Adipocyte (in vitro differentiated cells): ENCODE measurements at regions not wholly inside any gene's neighbourhood (a gene's known extent, or its start where the extent isn't known, plus 50 kb on each side); places are given as distances from the start of the nearest gene placed in this dataset.

ENCODE experiments used
- DNase-seq: peaks from one replicate; pipeline ENCODE4 v3.0.0-alpha.2; 2015; ENCODE audit warnings: low read depth
- H3K27me3 ChIP-seq: replicated peaks from 2 replicates; pipeline ENCODE4 v1.7.0; 2013; ENCODE audit warnings: mild to moderate bottlenecking, low read length, moderate library complexity; ENCODE audit not compliant: control insufficient read depth, insufficient read depth
- H3K36me3 ChIP-seq: 2 replicates; pipeline ENCODE4 v1.7.0; 2013; ENCODE audit warnings: low read length, mild to moderate bottlenecking, moderate library complexity; ENCODE audit not compliant: control insufficient read depth, insufficient read depth, severe bottlenecking
- H3K4me1 ChIP-seq: 2 replicates; pipeline ENCODE4 v1.7.0; 2013; ENCODE audit warnings: mild to moderate bottlenecking, low read length, moderate library complexity; ENCODE audit not compliant: control insufficient read depth, insufficient read depth
- H3K4me3 ChIP-seq: 2 replicates; pipeline ENCODE4 v1.7.0; 2013; ENCODE audit warnings: mild to moderate bottlenecking, low read length, moderate library complexity
- H3K9ac ChIP-seq: 2 replicates; pipeline ENCODE4 v1.7.0; 2013; ENCODE audit warnings: mild to moderate bottlenecking, low read length, moderate library complexity
- H3K9me3 ChIP-seq: 2 replicates; pipeline ENCODE4 v1.7.0; 2013; ENCODE audit warnings: mild to moderate bottlenecking, low read length, moderate library complexity; ENCODE audit not compliant: control insufficient read depth

GRCh38 chr2:67076239-67076624 is 320.9 kb upstream of the ETAA1 start:
- no peak overlapping the region for H3K9ac ChIP-seq
- H3K36me3 ChIP-seq = no peaks in the 10 kb centered on the region
- H3K9me3 ChIP-seq = peaks cover 8% of the 10 kb centered on the region
- no peak overlapping the region for H3K4me3 ChIP-seq
- H3K27me3 ChIP-seq = no peaks in the 10 kb centered on the region
- no peak for DNase-seq
- no peaks in the 10 kb centered on the region for H3K4me1 ChIP-seq

- no peak overlapping the region for H3K4me3 ChIP-seq
- H3K27me3 ChIP-seq = no peaks in the 10 kb centered on the region
- DNase-seq = no peak
- H3K9me3 ChIP-seq = peaks cover 8% of the 10 kb centered on the region
- H3K4me1 ChIP-seq = no peaks in the 10 kb centered on the region
- H3K9ac ChIP-seq = no peak overlapping the region
- no peaks in the 10 kb centered on the region for H3K36me3 ChIP-seq
Observed at GRCh38 chr2:67079729-67080128, 317.4 kb upstream of the ETAA1 start.

- no peaks in the 10 kb centered on the region for H3K27me3 ChIP-seq
- no peaks in the 10 kb centered on the region for H3K36me3 ChIP-seq
- H3K4me1 ChIP-seq = no peaks in the 10 kb centered on the region
- H3K4me3 ChIP-seq = no peak overlapping the region
- peaks cover 8% of the 10 kb centered on the region for H3K9me3 ChIP-seq
- H3K9ac ChIP-seq = no peak overlapping the region
- DNase-seq = no peak
Observed at GRCh38 chr2:67082813-67083212, 314.3 kb upstream of the ETAA1 start.

- no peak overlapping the region for H3K9ac ChIP-seq
- DNase-seq = no peak
- H3K4me1 ChIP-seq = no peaks in the 10 kb centered on the region
Observed at GRCh38 chr2:67083951-67084350, 313.2 kb upstream of the ETAA1 start.

GRCh38 chr2:67085146-67085545 is 312.0 kb upstream of the ETAA1 start:
- H3K27me3 ChIP-seq = no peaks in the 10 kb centered on the region
- no peaks in the 10 kb centered on the region for H3K4me1 ChIP-seq
- H3K9me3 ChIP-seq = peaks cover 4% of the 10 kb centered on the region
- no peak overlapping the region for H3K9ac ChIP-seq
- H3K36me3 ChIP-seq = no peaks in the 10 kb centered on the region
- H3K4me3 ChIP-seq = no peak overlapping the region
- no peak for DNase-seq

More at GRCh38 chr2:67083951-67084350, 313.2 kb upstream of the ETAA1 start:
- Histone ChIP-seq H3K36me3 (no peaks in the 10 kb centered on the region), H3K9me3 (peaks cover 8% of the 10 kb centered on the region), H3K27me3 (no peaks in the 10 kb centered on the region), H3K4me3 (no peak overlapping the region)

- Histone ChIP-seq H3K27me3 (no peaks in the 10 kb centered on the region), H3K36me3 (no peaks in the 10 kb centered on the region), H3K4me3 (no peak overlapping the region), H3K9ac (no peak overlapping the region), H3K9me3 (no peaks in the 10 kb centered on the region), H3K4me1 (peaks cover 7% of the 10 kb centered on the region)
- DNase-seq = no peak
Observed at GRCh38 chr2:67091681-67092080, 305.5 kb upstream of the ETAA1 start.

GRCh38 chr2:67095121-67095520 is 302.0 kb upstream of the ETAA1 start:
- DNase-seq = no peak
- Histone ChIP-seq H3K9ac (no peak overlapping the region), H3K4me3 (no peak overlapping the region), H3K9me3 (no peaks in the 10 kb centered on the region), H3K27me3 (no peaks in the 10 kb centered on the region), H3K36me3 (no peaks in the 10 kb centered on the region), H3K4me1 (peaks cover 7% of the 10 kb centered on the region)

GRCh38 chr2:67096886-67097285 is 300.2 kb upstream of the ETAA1 start:
- Histone ChIP-seq H3K9ac (no peak overlapping the region), H3K4me1 (peaks cover 7% of the 10 kb centered on the region), H3K4me3 (no peak overlapping the region), H3K36me3 (no peaks in the 10 kb centered on the region), H3K9me3 (no peaks in the 10 kb centered on the region), H3K27me3 (no peaks in the 10 kb centered on the region)
- peak; percentile 0 for DNase-seq

GRCh38 chr2:67103157-67103556 is 294.0 kb upstream of the ETAA1 start:
- no peak for DNase-seq
- no peaks in the 10 kb centered on the region for H3K27me3 ChIP-seq
- peaks cover 31% of the 10 kb centered on the region for H3K9me3 ChIP-seq
- no peaks in the 10 kb centered on the region for H3K36me3 ChIP-seq
- H3K9ac ChIP-seq = no peak overlapping the region
- no peaks in the 10 kb centered on the region for H3K4me1 ChIP-seq
- H3K4me3 ChIP-seq = no peak overlapping the region

- Histone ChIP-seq H3K9me3 (peaks cover 24% of the 10 kb centered on the region), H3K36me3 (no peaks in the 10 kb centered on the region), H3K9ac (no peak overlapping the region), H3K4me1 (no peaks in the 10 kb centered on the region), H3K27me3 (no peaks in the 10 kb centered on the region), H3K4me3 (no peak overlapping the region)
- no peak for DNase-seq
Observed at GRCh38 chr2:67108231-67108630, 288.9 kb upstream of the ETAA1 start.

- no peaks in the 10 kb centered on the region for H3K9me3 ChIP-seq
- H3K36me3 ChIP-seq = no peaks in the 10 kb centered on the region
- no peaks in the 10 kb centered on the region for H3K4me1 ChIP-seq
- H3K4me3 ChIP-seq = no peak overlapping the region
- no peak for DNase-seq
- H3K27me3 ChIP-seq = no peaks in the 10 kb centered on the region
- no peak overlapping the region for H3K9ac ChIP-seq
Observed at GRCh38 chr2:67124531-67124930, 272.6 kb upstream of the ETAA1 start.

GRCh38 chr2:67130531-67131256 is 266.4 kb upstream of the ETAA1 start:
- no peaks in the 10 kb centered on the region for H3K36me3 ChIP-seq
- peak; percentile 4 for DNase-seq
- no peaks in the 10 kb centered on the region for H3K27me3 ChIP-seq
- no peak overlapping the region for H3K9ac ChIP-seq
- no peak overlapping the region for H3K4me3 ChIP-seq
- peaks cover 7% of the 10 kb centered on the region for H3K4me1 ChIP-seq
- H3K9me3 ChIP-seq = no peaks in the 10 kb centered on the region
